Thyroid gland (tissue), 4 donors: ENCODE measurements at regions not wholly inside any gene's neighbourhood (a gene's known extent, or its start where the extent isn't known, plus 50 kb on each side); places are given as distances from the start of the nearest gene placed in this dataset.

Source experiments
- POLR2A ChIP-seq, 2 donors: fragments of 450-650 bp; IDR thresholded peaks; one replicate each; pipeline ENCODE4 v1.6.1; 2017; ENCODE audit warnings: antibody characterized with exemption in 2 of 2, mild to moderate bottlenecking in 2 of 2, moderate library complexity in 1 of 2
- TF ChIP-seq, protein P1 (sequence below), 6 experiments: fragments of 200-600 bp in 3 of 6; fragments of 450-650 bp in 3 of 6; sonication (generic) in 3 of 6; IDR thresholded peaks; one replicate each; pipeline ENCODE4 v1.5.1; 2016 to 2019; ENCODE audit warnings: antibody characterized with exemption in 6 of 6, mild to moderate bottlenecking in 2 of 6, inconsistent platforms in 1 of 6, moderate library complexity in 1 of 6

DNA sequence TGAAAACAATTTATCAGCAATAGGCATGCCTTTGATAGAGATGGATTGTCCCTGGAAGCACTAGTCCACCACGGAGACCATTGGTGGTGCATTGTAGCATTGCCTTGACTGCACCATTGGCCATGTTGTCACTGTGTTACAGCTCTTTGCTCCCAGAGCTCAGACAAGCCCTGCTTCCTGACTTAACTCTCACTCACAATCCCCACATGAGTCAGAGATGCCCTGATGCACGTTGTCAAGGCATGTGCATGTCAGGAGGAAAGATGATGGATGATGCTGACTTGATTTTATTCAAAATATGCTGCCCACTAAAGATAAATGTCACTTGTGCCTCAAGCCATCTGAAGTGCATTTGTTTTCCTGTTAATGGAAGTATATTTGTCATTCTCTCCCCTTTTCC is 266.1 kb downstream of the ARRDC4 start:
- TF ChIP-seq, protein P1, sequence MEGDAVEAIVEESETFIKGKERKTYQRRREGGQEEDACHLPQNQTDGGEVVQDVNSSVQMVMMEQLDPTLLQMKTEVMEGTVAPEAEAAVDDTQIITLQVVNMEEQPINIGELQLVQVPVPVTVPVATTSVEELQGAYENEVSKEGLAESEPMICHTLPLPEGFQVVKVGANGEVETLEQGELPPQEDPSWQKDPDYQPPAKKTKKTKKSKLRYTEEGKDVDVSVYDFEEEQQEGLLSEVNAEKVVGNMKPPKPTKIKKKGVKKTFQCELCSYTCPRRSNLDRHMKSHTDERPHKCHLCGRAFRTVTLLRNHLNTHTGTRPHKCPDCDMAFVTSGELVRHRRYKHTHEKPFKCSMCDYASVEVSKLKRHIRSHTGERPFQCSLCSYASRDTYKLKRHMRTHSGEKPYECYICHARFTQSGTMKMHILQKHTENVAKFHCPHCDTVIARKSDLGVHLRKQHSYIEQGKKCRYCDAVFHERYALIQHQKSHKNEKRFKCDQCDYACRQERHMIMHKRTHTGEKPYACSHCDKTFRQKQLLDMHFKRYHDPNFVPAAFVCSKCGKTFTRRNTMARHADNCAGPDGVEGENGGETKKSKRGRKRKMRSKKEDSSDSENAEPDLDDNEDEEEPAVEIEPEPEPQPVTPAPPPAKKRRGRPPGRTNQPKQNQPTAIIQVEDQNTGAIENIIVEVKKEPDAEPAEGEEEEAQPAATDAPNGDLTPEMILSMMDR (IDR thresholded peaks at IDR 0.05): no peak
- TF ChIP-seq POLR2A (IDR thresholded peaks at IDR 0.05): no peak
